GM19397 (cell line): ENCODE measurements at regions not wholly inside any gene's neighbourhood (a gene's known extent, or its start where the extent isn't known, plus 50 kb on each side); places are given as distances from the start of the nearest gene placed in this dataset.

Experiments used
- ATAC-seq: cut with Tn5 transposase; IDR thresholded peaks from one replicate; pipeline ENCODE4 v1.9.1; 2021; ENCODE audit warnings: mild to moderate bottlenecking, moderate library complexity; ENCODE audit not compliant: unreplicated experiment

DNA sequence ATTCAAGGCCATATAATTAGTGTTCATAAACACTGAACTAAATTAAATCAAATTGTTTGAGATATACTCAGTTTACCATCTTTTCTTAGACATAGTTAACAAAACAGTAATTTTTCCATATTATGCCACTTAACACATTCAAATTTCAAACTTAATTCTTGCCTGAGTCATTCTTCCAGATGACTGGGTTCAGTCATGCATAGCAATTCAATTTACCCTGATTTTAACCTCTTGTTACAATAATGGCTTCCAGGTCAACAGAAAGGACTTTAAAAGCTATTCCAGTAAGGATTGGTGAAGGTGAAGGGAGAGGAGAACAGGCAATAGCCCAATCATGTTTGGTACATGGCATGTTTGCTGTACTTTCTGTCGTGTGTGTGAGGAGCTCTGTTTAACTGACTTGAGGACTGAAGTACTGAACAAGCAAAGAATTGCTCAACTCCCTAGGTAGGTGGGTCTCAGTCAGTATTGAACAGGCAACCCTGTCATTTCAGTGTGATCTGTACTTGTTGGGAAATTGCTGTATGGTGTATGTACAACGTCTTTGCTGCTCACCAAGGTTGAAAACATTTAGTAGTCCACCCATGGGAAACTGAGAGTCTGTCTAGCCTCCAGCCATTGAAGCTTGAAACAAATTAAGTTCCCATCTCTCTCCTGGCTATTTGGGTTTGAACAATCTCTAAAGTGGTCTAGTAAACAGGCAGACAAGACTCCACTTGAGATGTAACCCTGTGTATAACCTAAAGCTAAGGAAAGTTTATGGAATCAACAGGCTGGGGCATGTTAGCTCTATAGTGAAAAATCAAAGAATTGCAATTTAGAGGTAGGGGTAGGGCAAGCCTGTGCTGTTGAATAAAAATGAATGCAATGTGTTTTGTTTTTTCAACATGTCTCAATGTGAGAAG lies 327.2 kb downstream of the BTG1 start:
- no peak for ATAC-seq

DNA sequence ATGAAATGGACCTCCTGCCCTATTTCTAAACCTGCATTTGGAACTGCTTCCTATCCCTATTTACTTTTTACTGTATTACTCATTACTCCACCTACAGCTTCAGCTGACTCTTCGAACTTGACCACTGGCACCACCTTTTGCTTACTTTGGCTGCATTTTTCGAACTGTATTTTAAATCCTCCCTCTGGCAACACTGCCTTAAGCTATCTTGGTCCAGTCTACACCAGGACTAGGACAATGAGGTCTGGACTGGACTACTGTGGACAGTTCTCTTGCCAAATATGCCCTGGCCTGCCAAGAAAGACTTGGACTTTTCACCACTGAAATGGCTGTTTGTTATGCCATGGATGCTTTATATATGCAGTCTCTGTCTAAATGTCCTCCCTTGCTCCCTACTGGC lies 328.1 kb downstream of the BTG1 start:
- ATAC-seq: no peak

DNA sequence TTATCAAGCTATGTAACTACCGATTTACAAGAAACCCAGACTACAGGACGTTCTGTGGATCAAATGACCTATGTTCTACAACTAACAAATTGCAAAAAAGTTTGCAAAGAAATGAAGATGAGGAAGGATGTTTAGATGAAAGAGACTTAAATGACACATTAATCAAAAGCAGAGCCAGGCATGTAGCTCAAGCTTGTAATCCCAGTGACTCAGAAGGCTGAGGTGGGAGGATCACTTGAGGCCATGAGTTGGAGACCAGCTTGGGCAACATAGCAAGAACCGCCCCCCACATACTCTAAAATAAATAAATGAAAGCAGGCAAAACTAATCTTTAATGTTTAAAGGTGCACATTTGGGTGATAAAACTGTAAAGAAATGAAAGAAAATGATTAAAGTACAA lies 331.9 kb downstream of the BTG1 start:
- no peak for ATAC-seq

DNA sequence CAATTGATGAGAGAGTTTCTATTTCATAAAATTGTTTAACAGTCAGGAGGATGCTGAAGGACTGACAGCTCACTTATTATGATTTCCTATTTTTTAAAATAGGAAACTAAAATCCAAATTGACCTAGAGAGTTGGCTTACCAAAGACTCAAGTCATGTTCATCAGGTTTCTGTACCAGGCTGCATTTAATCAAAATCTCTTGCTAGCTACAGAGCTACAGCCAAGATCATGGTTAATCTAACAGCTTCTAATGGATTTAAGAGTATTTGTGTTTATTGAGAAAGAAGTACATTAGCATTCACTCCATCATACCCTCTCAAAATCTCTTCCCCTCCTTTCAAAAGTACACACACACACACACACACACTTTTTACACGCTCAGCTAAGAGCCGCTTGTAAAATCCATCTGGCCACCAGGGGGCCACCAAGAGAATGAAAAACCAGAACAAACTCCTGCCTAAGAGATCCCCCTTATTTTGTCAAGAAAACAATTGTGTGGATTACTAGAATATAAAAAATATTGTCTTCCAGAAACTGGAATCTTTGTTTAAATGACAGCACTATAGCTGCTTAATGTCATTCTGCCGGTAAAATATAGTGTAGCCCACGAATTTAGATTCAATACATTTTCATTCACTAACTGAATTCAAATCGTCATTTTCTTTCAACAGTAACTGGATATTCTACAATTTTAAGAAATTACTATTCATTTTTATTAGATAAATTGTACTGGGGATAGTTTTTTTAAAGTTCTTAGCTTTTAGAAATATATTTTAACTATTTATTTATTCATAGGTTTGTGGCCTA lies 334.0 kb downstream of the BTG1 start:
- peak; percentile 69 for ATAC-seq

DNA sequence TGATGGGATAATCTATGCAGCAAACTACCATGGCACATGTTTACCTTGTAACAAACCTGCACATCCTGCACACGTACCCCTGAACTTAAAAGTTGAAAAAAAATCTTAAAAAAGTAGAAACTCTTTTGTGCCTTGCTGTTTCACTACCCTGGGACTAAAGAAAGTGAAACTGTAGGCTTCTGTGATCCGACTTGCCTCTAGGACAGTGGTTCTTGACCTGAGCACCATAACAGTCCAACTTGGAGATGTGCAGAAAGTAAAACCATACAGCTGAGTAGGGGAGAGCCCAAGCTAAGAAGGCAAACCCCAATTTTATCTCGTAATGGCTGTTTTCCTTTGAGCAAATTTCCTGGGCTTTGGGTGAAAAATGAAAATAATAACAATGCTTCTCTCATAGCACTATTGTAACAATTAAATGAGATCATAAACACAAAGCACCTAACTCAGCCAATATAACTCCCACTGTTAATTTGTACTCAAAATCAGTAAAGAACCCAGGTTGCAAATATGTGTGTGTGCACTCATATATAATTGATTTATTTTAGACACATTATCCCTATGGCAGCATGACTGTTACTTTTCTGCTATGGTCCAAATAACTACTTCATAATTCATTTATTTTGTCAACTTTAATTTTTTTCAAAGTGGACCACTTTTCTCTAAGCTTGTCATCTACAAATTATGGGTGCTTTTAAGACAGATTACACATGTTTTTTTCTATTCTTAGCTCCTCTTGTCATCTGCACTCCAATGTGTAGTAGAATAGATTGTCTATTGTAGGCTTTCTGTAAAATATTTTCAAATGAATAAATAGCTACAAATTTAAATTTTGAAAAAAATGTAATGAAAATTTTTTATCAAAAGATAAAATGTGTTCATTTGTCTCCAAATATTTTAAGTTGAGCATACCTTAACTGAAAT lies 334.9 kb downstream of the BTG1 start:
- ATAC-seq: no peak

DNA sequence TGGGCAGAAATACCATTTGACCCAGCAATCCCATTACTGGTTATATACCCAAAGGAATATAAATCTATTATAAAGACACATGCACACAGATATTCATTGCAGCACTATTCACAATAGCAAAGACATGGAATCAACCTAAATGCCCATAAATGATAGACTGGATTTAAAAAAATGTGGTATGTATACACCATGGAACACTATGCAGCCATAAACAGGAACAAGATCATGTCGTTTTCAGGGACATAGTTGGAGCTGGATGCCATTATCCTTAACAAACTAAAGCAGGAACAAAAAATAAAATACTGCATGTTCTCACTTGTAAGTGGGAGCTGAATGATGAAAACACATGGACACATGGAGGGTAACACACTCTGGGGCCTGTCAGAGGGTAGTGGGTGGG lies 335.6 kb downstream of the BTG1 start:
- ATAC-seq: no peak

DNA sequence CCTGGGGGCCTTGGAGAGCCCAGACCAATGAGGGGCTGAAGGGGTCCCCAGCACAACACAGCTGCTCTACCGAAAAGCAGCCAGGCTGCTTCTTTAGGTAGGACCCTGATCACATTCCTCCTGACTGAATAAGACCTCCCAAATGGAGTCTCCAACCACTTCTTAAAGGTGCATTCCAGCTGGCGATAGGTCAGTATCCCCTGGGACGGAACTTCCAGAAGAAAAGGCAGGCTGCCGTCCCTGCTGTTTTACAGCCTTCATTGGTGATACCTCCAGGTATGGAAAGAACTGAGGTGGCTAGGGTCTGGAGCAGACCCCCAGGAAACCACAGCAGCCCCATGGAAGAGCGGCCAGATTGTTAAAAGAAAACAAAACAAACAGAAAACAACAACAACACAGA lies 340.6 kb downstream of the BTG1 start:
- no peak for ATAC-seq

DNA sequence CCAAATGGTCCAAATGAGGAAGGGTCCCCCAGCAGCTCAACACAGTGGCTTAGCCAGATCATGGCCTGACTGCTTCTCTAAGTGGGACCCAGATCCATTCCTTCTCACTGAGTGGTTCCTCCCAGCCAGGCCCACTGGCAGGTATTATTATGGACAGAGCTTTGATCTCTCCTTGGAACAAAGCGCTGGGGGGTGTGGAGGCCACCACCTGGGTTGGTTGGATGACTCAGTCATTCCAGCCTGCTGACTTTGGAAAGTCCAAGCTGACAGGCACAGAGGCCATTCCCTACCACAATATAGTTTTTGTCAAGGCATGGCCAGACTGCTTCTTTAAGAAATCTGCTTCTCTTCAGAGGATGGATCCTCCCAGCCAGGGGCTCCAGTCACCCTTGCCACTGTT lies 341.1 kb downstream of the BTG1 start:
- no peak for ATAC-seq

DNA sequence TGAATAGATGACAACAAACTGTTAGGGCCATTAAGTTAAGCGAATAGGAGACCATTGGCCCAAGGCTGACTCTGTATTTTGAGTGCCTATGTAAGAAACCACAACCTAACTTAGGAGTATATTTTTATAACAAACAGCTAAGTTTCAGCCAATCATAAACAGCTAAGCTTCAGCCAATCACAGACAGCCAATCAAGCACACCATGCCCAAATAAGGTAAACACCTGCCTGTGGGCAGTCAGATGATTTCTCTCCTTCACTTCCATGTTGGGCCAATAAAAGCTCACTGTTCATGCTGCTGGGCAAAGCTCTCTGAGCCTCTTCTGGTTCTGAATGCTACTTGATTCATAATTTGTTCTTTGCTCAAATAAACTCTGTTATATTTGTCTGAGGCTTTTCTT lies 344.6 kb downstream of the BTG1 start:
- ATAC-seq: no peak

DNA sequence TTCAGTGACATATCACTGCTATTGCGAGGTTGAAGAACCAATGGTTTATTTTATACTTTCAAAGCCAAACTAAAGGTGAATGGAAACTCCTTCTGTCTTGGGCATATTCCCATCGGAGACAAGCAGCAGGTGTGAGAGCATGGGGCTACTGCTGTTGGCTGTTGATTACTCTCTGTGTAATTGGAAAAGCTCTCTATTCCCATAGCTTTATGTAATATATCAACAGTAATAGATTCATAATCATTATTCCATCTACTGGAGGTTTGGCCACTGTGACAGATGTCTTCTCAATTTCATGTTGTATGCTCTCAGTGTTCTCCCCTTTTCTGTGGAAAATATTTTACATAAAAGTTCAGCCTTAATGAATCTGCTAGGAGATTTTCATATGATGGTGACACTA lies 352.0 kb downstream of the BTG1 start:
- ATAC-seq: no peak

DNA sequence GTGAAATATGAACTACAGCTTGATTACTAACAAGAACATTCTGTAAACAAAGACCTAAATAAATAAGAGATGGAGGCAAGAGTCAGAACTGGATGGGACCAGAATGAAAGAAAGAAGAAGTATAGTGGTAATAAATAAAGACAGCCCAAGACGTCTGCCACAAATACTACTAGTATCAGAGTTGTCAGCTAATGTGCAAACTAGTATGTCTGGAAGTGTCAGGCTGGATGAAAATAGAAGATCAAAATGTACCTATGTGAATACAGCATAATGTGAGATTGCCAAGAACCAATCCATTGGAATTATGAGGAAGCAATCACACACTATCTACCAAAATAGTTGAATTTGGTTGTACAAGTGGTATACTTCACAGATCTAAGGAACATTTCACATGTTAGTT lies 353.0 kb downstream of the BTG1 start:
- ATAC-seq: no peak

DNA sequence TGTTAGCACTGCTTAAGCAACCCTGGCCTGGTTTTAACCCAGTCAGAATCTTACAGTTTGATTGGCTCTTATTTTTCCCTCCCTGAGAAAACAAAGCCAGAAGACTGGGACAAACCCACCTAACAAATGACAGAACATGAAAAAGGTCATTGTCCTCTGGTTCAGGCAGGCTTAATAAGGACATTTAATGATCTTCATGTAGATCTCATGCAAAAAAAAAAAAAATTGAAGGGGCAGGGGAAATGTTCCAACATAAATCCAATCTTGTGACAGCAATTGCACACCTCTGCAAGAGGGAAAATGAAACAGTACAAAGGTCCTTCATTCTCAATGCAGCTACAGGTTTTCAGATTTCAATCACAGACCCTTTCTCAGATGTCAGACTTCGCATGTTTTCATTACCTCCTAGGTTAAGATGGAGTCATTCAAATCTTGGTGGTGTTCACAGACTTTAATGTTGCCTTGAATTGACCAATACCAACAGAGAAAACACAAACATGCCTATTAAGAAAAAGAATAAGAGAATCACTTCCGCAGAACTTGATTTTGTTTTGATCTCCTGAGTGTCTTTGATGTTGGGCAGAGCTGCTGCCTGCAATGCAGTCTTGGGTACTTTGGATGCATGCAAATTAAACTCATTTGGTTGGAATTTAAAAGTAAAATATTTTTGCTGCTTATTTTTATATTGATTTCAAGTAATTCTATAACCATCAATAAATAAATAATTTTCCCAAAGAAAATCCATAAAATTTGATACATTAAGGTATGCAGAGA lies 359.0 kb downstream of the BTG1 start:
- no peak for ATAC-seq

DNA sequence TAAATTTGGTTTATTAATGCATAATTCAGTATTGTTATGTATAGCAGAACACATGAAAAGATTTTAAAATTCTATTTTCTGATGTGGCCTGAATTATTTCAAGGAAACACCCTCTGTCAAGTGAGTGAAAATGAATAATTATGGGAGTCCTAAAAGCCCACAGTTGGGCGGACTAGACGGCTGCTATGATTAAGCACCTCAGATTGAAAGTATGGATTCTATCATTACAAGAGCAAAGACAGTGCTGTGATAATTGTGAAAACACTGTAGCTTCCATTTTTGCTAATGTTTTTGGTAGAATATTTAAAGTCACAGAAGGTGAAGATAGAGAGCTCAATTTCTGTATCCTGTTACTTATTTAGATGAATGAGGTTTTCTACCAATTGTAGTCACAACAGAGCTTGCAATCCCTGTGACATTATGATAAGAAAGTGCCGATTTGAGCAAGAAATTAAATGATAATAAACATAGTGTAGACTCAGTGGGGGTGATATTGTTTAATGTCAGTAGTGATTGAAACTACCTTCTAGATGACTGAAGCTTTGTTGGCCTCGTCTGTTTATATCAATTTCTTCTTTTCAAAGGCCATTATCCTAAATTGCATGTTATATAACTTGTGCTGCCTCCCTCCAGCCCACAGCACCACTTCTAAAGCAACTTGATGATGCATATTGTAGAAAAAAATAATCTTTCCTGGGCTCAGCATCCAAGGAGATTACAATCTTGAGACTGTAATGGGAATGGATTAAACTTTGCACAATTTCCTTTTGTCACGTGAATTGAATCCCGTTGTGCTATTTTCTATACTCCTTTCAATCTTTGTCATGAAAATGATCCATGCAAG lies 359.8 kb downstream of the BTG1 start:
- no peak for ATAC-seq

DNA sequence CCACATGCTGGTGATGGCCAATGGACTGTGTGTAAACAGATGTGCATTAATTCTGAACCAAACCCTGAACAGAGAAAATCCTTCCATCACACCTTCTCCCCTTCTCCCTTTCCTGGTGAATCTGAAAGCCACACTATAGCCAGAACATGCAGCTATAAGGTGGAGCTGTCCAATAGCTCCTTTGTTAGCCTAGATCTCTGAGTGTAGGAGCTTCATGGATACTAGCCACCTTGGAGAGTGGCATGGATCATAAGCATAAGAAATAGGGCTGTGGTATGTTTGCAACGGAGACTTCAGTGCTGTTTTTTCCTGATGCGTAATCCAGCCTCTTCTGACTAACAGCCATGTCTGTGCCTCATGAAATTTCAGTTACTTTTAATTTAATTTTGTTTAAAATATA lies 364.5 kb downstream of the BTG1 start:
- ATAC-seq: no peak

DNA sequence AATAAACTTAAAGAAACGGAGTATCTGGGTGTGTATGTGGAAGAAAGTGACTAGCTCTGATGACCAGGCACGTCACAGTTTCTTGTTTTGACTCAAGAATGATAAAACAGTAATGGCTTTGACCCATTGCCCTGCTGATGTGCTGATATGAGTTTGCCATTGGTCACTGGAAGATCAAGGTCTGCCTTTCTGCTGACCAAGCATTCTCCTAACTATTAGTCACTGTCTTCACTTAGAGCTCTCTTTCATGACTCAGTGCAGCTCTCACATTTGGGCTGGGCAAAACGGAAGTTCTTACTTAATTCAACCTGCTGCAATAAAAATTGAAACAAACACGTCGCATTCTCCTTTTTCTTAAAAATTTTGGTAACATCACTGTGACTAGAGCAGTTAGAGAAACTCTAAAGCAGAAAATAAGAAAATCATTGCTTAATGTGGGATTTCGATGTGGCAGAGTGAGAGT lies 366.7 kb downstream of the BTG1 start:
- ATAC-seq: peak; percentile 88

DNA sequence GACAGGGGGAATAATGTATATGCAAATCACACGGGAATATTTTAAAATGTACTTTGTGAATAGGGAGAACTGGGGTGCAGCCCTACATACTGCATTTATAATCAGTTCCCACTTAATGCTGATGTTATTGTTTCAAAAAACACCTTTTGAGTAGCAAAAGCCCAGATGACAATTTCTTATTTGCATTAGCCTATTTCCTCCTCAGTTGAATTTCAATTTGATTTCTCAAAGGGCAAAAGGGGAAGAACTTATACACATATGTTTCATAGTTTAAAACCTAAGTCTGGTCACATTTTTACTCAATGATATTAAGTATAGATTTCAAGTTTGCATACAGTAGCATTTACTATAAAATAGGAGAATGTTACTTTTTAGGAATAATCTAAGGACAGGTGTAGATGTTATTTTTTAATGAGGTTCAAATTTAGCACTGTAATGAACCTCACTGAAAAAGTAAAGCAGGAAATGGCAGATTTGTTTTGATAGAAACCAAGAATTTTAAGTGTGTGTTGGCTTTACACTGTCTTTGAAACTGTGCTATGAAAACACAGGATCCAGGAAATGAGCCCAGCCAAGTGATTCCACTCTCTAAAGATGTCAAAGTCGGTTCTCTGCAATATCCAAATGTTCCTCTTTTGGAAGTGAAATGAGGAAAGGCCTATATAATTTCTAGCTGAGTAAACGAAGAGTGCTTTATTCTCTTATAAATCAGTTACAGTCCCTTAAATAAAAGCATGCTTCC lies 367.4 kb downstream of the BTG1 start:
- peak; percentile 50 for ATAC-seq

DNA sequence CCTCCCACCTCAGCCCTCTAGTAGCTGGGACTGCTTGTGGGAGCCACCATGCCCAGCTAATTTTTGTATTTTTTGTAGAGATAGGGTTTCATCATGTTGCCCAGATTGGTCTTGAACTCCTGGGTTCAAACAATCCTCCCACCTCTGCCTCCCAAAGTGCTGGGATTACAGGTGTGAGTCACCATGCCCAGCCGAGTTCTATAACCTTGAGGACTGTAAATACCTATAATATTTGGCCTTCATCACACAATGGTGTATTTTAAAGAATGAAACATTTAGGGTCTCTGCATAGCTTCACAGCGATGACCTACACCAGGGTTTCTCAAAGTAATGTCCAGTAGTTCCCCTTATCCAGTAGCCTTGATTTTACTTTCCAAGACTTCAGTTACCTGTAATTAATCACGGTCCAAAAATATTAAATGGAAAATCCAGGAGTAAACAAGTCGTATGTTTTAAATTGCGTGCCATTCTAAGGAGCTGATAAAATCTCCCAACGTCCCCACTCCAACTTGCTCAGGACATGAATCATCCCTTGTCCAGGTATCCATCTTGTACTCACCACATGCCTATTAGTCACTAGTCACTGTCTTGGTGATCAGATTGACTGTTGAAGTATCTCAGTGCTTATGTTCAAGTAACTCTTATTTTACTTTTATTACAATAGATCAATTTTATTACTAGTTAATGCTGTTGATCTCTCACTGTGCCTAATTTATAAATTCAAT lies 368.2 kb downstream of the BTG1 start:
- no peak for ATAC-seq

DNA sequence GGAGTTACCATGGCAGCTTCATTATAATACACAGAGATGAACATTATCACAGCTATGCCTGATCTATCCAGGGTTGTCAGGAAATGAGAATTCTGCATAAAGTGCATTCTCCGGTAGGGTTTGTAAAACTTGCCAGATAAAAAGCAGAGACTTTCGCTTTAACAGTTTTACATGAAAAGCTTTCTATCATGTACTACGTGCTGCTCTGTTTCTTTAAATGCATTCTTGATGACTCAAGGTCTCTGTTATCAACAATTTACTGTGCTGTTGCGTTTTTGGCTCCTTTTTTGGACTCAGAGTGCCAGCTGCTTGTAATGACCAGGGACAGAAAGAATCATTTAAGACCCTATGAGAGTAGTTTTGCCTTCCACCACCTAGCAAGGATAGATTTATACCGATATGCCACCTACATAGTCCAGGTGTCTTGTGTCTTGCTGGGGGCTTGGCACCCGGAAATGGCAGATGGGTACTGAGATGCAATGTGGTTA lies 371.2 kb downstream of the BTG1 start:
- ATAC-seq: no peak
